ENCODE measurements at regions not wholly inside any gene's neighbourhood (a gene's known extent, or its start where the extent isn't known, plus 50 kb on each side); places are given as distances from the start of the nearest gene placed in this dataset.

DNA sequence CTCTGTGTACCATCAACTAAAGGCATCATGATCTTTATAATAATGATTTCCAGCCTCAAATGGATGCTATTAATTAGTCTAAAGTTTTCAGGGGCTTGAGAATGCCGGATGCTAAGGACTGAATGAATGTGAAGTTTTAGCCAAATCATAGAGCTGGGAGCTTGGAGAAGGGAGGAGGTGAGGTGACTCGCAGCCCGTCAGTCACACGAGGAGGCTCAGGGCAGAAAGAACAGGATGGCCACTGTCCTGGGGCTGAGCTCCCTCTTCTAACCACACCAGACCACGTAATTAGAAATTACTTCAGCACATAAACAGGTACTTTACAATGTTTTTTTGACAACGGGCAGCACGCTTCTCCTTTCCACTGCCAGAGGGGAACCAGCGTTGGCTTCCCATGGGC lies 222.6 kb downstream of the NPR3 start:
- Histone ChIP-seq H3K4me1 (ENCODE audit: control insufficient read depth in 1 of 2, insufficient read depth in 2 of 2, low read depth in 1 of 2, low read length in 1 of 2) (0 out of 4 replicates have a peak, but pooled peaks cover 0 to 5% of the 10 kb centered on the region in 2 experiments), H2AFZ (ENCODE audit: low read depth) (peak overlapping the region; percentile 53; the same call in 1 of the 2 replicates), H3K36me3 (replicated peaks in 1 of 2; ENCODE audit: control insufficient read depth in 1 of 2, insufficient read depth in 2 of 2, low read length in 1 of 2) (peaks cover 0 to 11% of the 10 kb centered on the region in 2 experiments), H3F3A (replicated peaks; ENCODE audit: insufficient read depth) (peaks cover 16% of the 10 kb centered on the region), H3K4me2 (0 out of 2 replicates have a peak overlapping the region, but pooled peaks have one; percentile 27), H3K27me3 (ENCODE audit: insufficient read depth) (no peaks in the 10 kb centered on the region), H3K79me2 (ENCODE audit: insufficient read depth) (peaks cover 10% of the 10 kb centered on the region), H3K9ac (0 out of 2 replicates have a peak overlapping the region, but pooled peaks have one; percentile 16), H3K9me2 (no peaks in the 10 kb centered on the region), H3K4me3 (ENCODE audit: low read depth in 2 of 2, low read length in 1 of 2) (no peak overlapping the region), H3K27ac (ENCODE audit: low read depth in 2 of 2, low read length in 1 of 2) (peak overlapping the region in 1 of 2 experiments; percentile 49; a peak in 2 of 4 replicates), H4K20me1 (ENCODE audit: insufficient read depth) (no peaks in the 10 kb centered on the region), H3K9me3 (no peaks in the 10 kb centered on the region)
- 43% methylated on average over 8 of the region's 8 CpGs for WGBS (ENCODE audit: low lambda C conversion rate)
- TF ChIP-seq IRF3 (IDR thresholded peaks at IDR 0.05; ENCODE audit: low read depth, low read length), result no peak
- TF ChIP-seq, protein P1, sequence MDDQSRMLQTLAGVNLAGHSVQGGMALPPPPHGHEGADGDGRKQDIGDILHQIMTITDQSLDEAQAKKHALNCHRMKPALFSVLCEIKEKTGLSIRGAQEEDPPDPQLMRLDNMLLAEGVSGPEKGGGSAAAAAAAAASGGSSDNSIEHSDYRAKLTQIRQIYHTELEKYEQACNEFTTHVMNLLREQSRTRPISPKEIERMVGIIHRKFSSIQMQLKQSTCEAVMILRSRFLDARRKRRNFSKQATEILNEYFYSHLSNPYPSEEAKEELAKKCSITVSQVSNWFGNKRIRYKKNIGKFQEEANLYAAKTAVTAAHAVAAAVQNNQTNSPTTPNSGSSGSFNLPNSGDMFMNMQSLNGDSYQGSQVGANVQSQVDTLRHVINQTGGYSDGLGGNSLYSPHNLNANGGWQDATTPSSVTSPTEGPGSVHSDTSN (IDR thresholded peaks at IDR 0.05), result 0 out of 2 replicates have a peak, but pooled peaks have one; percentile 18
- POLR2A ChIA-PET, result no interaction called here
- CTCF ChIA-PET, result interaction anchor here (1.6 kb wide), 1 partner anchor 14 kb away, joined by 3 read pairs; no protein-coding TSS in a partner anchor
- no peak for DNase-seq

DNA sequence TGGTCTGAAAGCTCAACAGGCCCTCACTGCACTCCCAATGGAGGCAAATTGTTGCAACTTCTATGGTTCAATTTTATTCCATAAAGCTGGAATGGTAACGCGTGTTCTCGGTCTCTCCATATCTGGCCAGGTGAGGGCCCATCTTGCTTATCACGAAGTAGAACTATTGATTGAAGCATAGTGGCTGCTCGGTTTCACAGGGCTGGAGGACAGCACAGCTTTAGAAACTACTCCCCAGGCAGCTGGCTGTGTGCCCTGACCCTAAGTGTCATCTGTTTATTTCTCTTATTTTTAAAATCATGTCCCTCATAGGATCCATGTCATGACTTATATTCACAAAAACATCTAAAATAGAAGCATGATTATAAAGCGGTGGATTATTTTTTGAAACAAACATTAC lies 223.4 kb downstream of the NPR3 start:
- no peak overlapping the region for H3K9ac ChIP-seq
- H4K20me1 ChIP-seq (ENCODE audit: insufficient read depth), result no peaks in the 10 kb centered on the region
- no peak for TF ChIP-seq FOXM1 (IDR thresholded peaks at IDR 0.05; ENCODE audit: low read depth)
- no peak for TF ChIP-seq FOSL2 (IDR thresholded peaks at IDR 0.05; ENCODE audit: borderline replicate concordance, low read depth)
- TF ChIP-seq NFIC (IDR thresholded peaks at IDR 0.05; ENCODE audit: borderline replicate concordance), result no peak
- TF ChIP-seq MEF2A (IDR thresholded peaks at IDR 0.05; ENCODE audit: borderline replicate concordance, low read depth), result no peak
- no peak for TF ChIP-seq MXI1 (IDR thresholded peaks at IDR 0.05; ENCODE audit: low read depth, low read length)
- TF ChIP-seq SMC3 (IDR thresholded peaks at IDR 0.05; ENCODE audit: low read depth, low read length), result no peak
- no peak for TF ChIP-seq EZH2phosphoT487 (IDR thresholded peaks at IDR 0.05; ENCODE audit: borderline replicate concordance, low read depth)
- TF ChIP-seq REST (IDR thresholded peaks at IDR 0.05; ENCODE audit: low read depth, low read length), result no peak
- TF ChIP-seq NRF1 (IDR thresholded peaks at IDR 0.05; ENCODE audit: low read depth, low read length), result no peak
- no peak for TF ChIP-seq SIN3A (IDR thresholded peaks at IDR 0.05; ENCODE audit: borderline replicate concordance, low read depth, low read length)
- H3K9me2 ChIP-seq, result no peaks in the 10 kb centered on the region
- H3K4me3 ChIP-seq (ENCODE audit: low read depth in 2 of 2, low read length in 1 of 2), result no peak overlapping the region
- H3K36me3 ChIP-seq (replicated peaks in 1 of 2; ENCODE audit: control insufficient read depth in 1 of 2, insufficient read depth in 2 of 2, low read length in 1 of 2), result peaks cover 0 to 18% of the 10 kb centered on the region in 2 experiments
- H2AFZ ChIP-seq (ENCODE audit: low read depth), result no peak overlapping the region
- H3K4me2 ChIP-seq, result 0 out of 2 replicates have a peak overlapping the region, but pooled peaks have one; percentile 27
- no peaks in the 10 kb centered on the region for H3K9me3 ChIP-seq
- peak overlapping the region in 1 of 2 experiments; percentile 49; a peak in 2 of 4 replicates for H3K27ac ChIP-seq (ENCODE audit: low read depth in 2 of 2, low read length in 1 of 2)
- H3K4me1 ChIP-seq (ENCODE audit: control insufficient read depth in 1 of 2, insufficient read depth in 2 of 2, low read depth in 1 of 2, low read length in 1 of 2), result 0 out of 4 replicates have a peak, but pooled peaks cover 0 to 2% of the 10 kb centered on the region in 2 experiments
- POLR2A ChIA-PET, result no interaction called here
- 71% methylated on average over 6 of the region's 6 CpGs for WGBS (ENCODE audit: low lambda C conversion rate)
- H3K27me3 ChIP-seq (ENCODE audit: insufficient read depth), result no peaks in the 10 kb centered on the region
- peaks cover 8% of the 10 kb centered on the region for H3K79me2 ChIP-seq (ENCODE audit: insufficient read depth)
- CTCF ChIA-PET, result interaction anchor here (1.6 kb wide), 1 partner anchor 15 kb away, joined by 3 read pairs; no protein-coding TSS in a partner anchor
- no peak for DNase-seq
- H3F3A ChIP-seq (replicated peaks; ENCODE audit: insufficient read depth), result peaks cover 24% of the 10 kb centered on the region
